ENCODE measurements at regions not wholly inside any gene's neighbourhood (a gene's known extent, or its start where the extent isn't known, plus 50 kb on each side); places are given as distances from the start of the nearest gene placed in this dataset.

- no peaks in the 10 kb centered on the region for H3K36me3 ChIP-seq (replicated peaks in 1 of 2; ENCODE audit: control insufficient read depth in 1 of 2, insufficient read depth in 2 of 2, low read length in 2 of 2)
- H3K9me3 ChIP-seq (ENCODE audit: low read length) = peaks cover 15% of the 10 kb centered on the region
- no peak overlapping the region for H3K27ac ChIP-seq (ENCODE audit: extremely low read length, insufficient read depth, low read length)
- no peaks in the 10 kb centered on the region for H3K79me2 ChIP-seq (ENCODE audit: insufficient read depth, low read length)
- peaks cover 35% of the 10 kb centered on the region for H3K4me1 ChIP-seq (ENCODE audit: insufficient read depth, low read length)
- CTCF ChIA-PET (ENCODE audit: low intra/inter-chr PET ratio, low total read pairs) = no interaction called here
- no peak for DNase-seq (ENCODE audit: low spot score)
- H4K20me1 ChIP-seq (ENCODE audit: insufficient read depth, low read length) = no peaks in the 10 kb centered on the region
- no TSS peak for BruUV-seq (replicated peaks)
- no peak overlapping the region for H3K9ac ChIP-seq (ENCODE audit: insufficient read depth, low read depth, low read length)
- no peak overlapping the region for H3K4me2 ChIP-seq (ENCODE audit: low read depth, low read length)
- H3K4me3 ChIP-seq (replicated peaks in 1 of 3; ENCODE audit: insufficient read depth in 1 of 3, low read depth in 2 of 3, low read length in 3 of 3) = no peak overlapping the region
- H3K27me3 ChIP-seq (ENCODE audit: control insufficient read depth in 1 of 2, insufficient read depth in 2 of 2, low read length in 2 of 2) = no peaks in the 10 kb centered on the region
- POLR2A ChIA-PET = interaction anchor here (1.2 kb wide), 1 partner anchor 15 kb away, joined by 3 read pairs; no protein-coding TSS in a partner anchor
- H2AFZ ChIP-seq (ENCODE audit: low read length) = no peak overlapping the region
- intact Hi-C loops (cut with micrococcal nuclease; ENCODE audit: unreplicated experiment) = no loop called here
- ATAC-seq = no peak
- no peak for FAIRE-seq
- in situ Hi-C loops (cut with HindIII; ENCODE audit: extremely low pct_ligation_motif_present, low pct_unique_long_range_greater_than_20kb) = no loop called here
- no peak for TF ChIP-seq RXRB (CRISPR knock-in tag; IDR thresholded peaks at IDR 0.05; ENCODE audit: borderline replicate concordance)
- TF ChIP-seq FIP1L1 (IDR thresholded peaks at IDR 0.05; ENCODE audit: borderline replicate concordance, insufficient read depth, low read depth, low read length) = no peak
- TF ChIP-seq LCORL (IDR thresholded peaks at IDR 0.05) = no peak
- no peak for TF ChIP-seq LCORL (CRISPR knock-in tag; IDR thresholded peaks at IDR 0.05)
- no peak for TF ChIP-seq MTA3 (CRISPR knock-in tag; IDR thresholded peaks at IDR 0.05)
- no peak for TF ChIP-seq ZMYM2 (CRISPR knock-in tag; IDR thresholded peaks at IDR 0.05)
- TF ChIP-seq DZIP1 (CRISPR knock-in tag; IDR thresholded peaks at IDR 0.05) = no peak
- TF ChIP-seq ZNF550 (CRISPR knock-in tag; IDR thresholded peaks at IDR 0.05; ENCODE audit: borderline replicate concordance) = no peak
- TF ChIP-seq TAF1 (CRISPR knock-in tag; IDR thresholded peaks at IDR 0.05) = no peak
- TF ChIP-seq ZNF639 (CRISPR knock-in tag; conservative IDR thresholded peaks at IDR 0.05) = no peak
- no peak for TF ChIP-seq PRDM4 (CRISPR knock-in tag; IDR thresholded peaks at IDR 0.05; ENCODE audit: borderline replicate concordance)
- TF ChIP-seq ZBTB3 (CRISPR knock-in tag; IDR thresholded peaks at IDR 0.05; ENCODE audit: borderline replicate concordance, low read depth) = no peak
- TF ChIP-seq IKZF4 (CRISPR knock-in tag; IDR thresholded peaks at IDR 0.05; ENCODE audit: borderline replicate concordance, low read depth, not compliant biosample characterization) = no peak
- TF ChIP-seq ZNF484 (CRISPR knock-in tag; IDR thresholded peaks at IDR 0.05; ENCODE audit: borderline replicate concordance, low read depth) = no peak
- no peak for TF ChIP-seq PITX1 (CRISPR knock-in tag; IDR thresholded peaks at IDR 0.05)
- TF ChIP-seq CEBPG (CRISPR knock-in tag; IDR thresholded peaks at IDR 0.05) = no peak
- TF ChIP-seq GMEB2 (CRISPR knock-in tag; IDR thresholded peaks at IDR 0.05; ENCODE audit: low read depth) = no peak
- no peak for TF ChIP-seq STAG1 (CRISPR knock-in tag; IDR thresholded peaks at IDR 0.05)
These were observed 60.2 kb upstream of the NEDD9 start for GRCh38 chr6:11292594-11293236.

Data from HepG2 (cell line).